H9 (cell line): ENCODE measurements at regions not wholly inside any gene's neighbourhood (a gene's known extent, or its start where the extent isn't known, plus 50 kb on each side); places are given as distances from the start of the nearest gene placed in this dataset.
A peak's percentile ranks its signal among the peaks of the same experiment; 100 is the strongest.

Source experiments
- DNase-seq: peaks from one replicate; pipeline ENCODE4 v3.0.0-alpha.2; 2017
- H2AFZ ChIP-seq: one replicate; pipeline ENCODE4 v1.6.1; 2013; ENCODE audit warnings: mild to moderate bottlenecking, low read length, control low read depth, moderate library complexity
- H2AK5ac ChIP-seq: 2 replicates; pipeline ENCODE4 v1.6.1; 2013; ENCODE audit warnings: low read length, control low read depth, mixed read lengths; ENCODE audit not compliant: insufficient read length
- H2BK120ac ChIP-seq: one replicate; pipeline ENCODE4 v1.6.1; 2013; ENCODE audit warnings: low read depth, mild to moderate bottlenecking, low read length, control low read depth, inconsistent platforms; ENCODE audit not compliant: poor library complexity, severe bottlenecking
- H2BK12ac ChIP-seq: 2 replicates; pipeline ENCODE4 v1.6.1; 2013; ENCODE audit warnings: low read length, control low read depth, mixed read lengths, low read depth; ENCODE audit not compliant: insufficient read length
- H2BK15ac ChIP-seq: 2 replicates; pipeline ENCODE4 v1.6.1; 2013; ENCODE audit warnings: low read depth, low read length, control low read depth
- H2BK20ac ChIP-seq: one replicate; pipeline ENCODE4 v1.6.1; 2013; ENCODE audit warnings: low read depth, mild to moderate bottlenecking, low read length, control low read depth, inconsistent platforms; ENCODE audit not compliant: poor library complexity, severe bottlenecking
- H2BK5ac ChIP-seq: 2 replicates; pipeline ENCODE4 v1.6.1; 2013; ENCODE audit warnings: low read length, control low read depth, mixed read lengths; ENCODE audit not compliant: insufficient read length
- H3K14ac ChIP-seq: 2 replicates; pipeline ENCODE4 v1.6.1; 2013; ENCODE audit warnings: low read length, control low read depth; ENCODE audit not compliant: insufficient read depth
- H3K18ac ChIP-seq: 2 replicates; pipeline ENCODE4 v1.6.1; 2013; ENCODE audit warnings: low read depth, mild to moderate bottlenecking, mixed read lengths, low read length, control low read depth; ENCODE audit not compliant: insufficient read length
- H3K23ac ChIP-seq: 2 replicates; pipeline ENCODE4 v1.6.1; 2013; ENCODE audit warnings: low read length, control low read depth, mixed read lengths, low read depth; ENCODE audit not compliant: insufficient read length
- H3K23me2 ChIP-seq: 2 replicates; pipeline ENCODE4 v1.6.1; 2013; ENCODE audit warnings: low read depth, mild to moderate bottlenecking, mixed read lengths, low read length, control low read depth; ENCODE audit not compliant: insufficient read length, poor library complexity, severe bottlenecking
- H3K27ac ChIP-seq: 2 replicates; pipeline ENCODE4 v1.5.1; 2013; ENCODE audit warnings: low read length, control low read depth, mixed read lengths, low read depth; ENCODE audit not compliant: insufficient read length
- H3K27me3 ChIP-seq: 2 replicates; pipeline ENCODE4 v1.6.1; 2013; ENCODE audit warnings: low read length, control low read depth, inconsistent platforms; ENCODE audit not compliant: insufficient read depth
- H3K4ac ChIP-seq: 2 replicates; pipeline ENCODE4 v1.6.1; 2013; ENCODE audit warnings: low read depth, mild to moderate bottlenecking, control low read depth, inconsistent platforms, low read length, moderate library complexity
- H3K4me1 ChIP-seq: 2 replicates; pipeline ENCODE4 v1.6.1; 2013; ENCODE audit warnings: low read length, control low read depth, inconsistent platforms; ENCODE audit not compliant: insufficient read depth
- H3K4me2 ChIP-seq: 2 replicates; pipeline ENCODE4 v1.6.1; 2013; ENCODE audit warnings: low read length, control low read depth, mixed read lengths; ENCODE audit not compliant: insufficient read length, insufficient read depth
- H3K56ac ChIP-seq: 2 replicates; pipeline ENCODE4 v1.6.1; 2013; ENCODE audit warnings: low read depth, mild to moderate bottlenecking, mixed read lengths, low read length, control low read depth; ENCODE audit not compliant: insufficient read length
- H3K79me1 ChIP-seq: 2 replicates; pipeline ENCODE4 v1.6.1; 2013; ENCODE audit warnings: low read depth, mild to moderate bottlenecking, moderate library complexity, low read length, control low read depth, inconsistent platforms; ENCODE audit not compliant: insufficient read depth, poor library complexity, severe bottlenecking
- H3K79me2 ChIP-seq: 2 replicates; pipeline ENCODE4 v1.6.1; 2013; ENCODE audit warnings: low read length, control low read depth, inconsistent platforms; ENCODE audit not compliant: insufficient read depth
- H3K9ac ChIP-seq: 2 replicates; pipeline ENCODE4 v1.6.1; 2013; ENCODE audit warnings: low read length, control low read depth, mixed read lengths; ENCODE audit not compliant: insufficient read length; ENCODE audit errors: extremely low read depth
- H3K9me3 ChIP-seq: one replicate; pipeline ENCODE4 v1.6.1; 2013; ENCODE audit warnings: low read depth, low read length, inconsistent platforms; ENCODE audit not compliant: control insufficient read depth
- H3T11ph ChIP-seq: one replicate; pipeline ENCODE4 v1.6.1; 2013; ENCODE audit warnings: mild to moderate bottlenecking, low read length, control low read depth, inconsistent platforms
- H4K20me1 ChIP-seq: one replicate; pipeline ENCODE4 v1.6.1; 2013; ENCODE audit not compliant: control insufficient read depth, insufficient read length, insufficient read depth
- H4K5ac ChIP-seq: 2 replicates; pipeline ENCODE4 v1.6.1; 2013; ENCODE audit warnings: low read depth, mild to moderate bottlenecking, mixed read lengths, low read length, control low read depth; ENCODE audit not compliant: insufficient read length
- H4K8ac ChIP-seq: replicated peaks from 2 replicates; pipeline ENCODE4 v1.6.1; 2013; ENCODE audit warnings: low read length, control low read depth, mixed read lengths, low read depth; ENCODE audit not compliant: insufficient read length
- H4K91ac ChIP-seq: 2 replicates; pipeline ENCODE4 v1.6.1; 2013; ENCODE audit warnings: low read depth, mild to moderate bottlenecking, moderate library complexity, mixed read lengths, low read length, control low read depth; ENCODE audit not compliant: insufficient read length
- H3K27ac Mint-ChIP-seq, 3 experiments: 2 replicates in 2 of 3; 3 replicates in 1 of 3; pipeline ENCODE4 v1.8.0; 2020 to 2021; ENCODE audit warnings: mixed read lengths in 3 of 3, mild to moderate bottlenecking in 1 of 3, moderate library complexity in 1 of 3
- H3K27me3 Mint-ChIP-seq: 2 replicates; pipeline ENCODE4 v1.8.0; 2021; ENCODE audit warnings: low read depth, mild to moderate bottlenecking, moderate library complexity, mixed read lengths
- H3K36me3 Mint-ChIP-seq, 3 experiments: 2 replicates in 2 of 3; 3 replicates in 1 of 3; pipeline ENCODE4 v1.8.0; 2020 to 2021; ENCODE audit warnings: low read depth in 3 of 3, mixed read lengths in 3 of 3; ENCODE audit not compliant: insufficient read depth in 1 of 3
- H3K4me1 Mint-ChIP-seq, 2 experiments: 2 replicates each; pipeline ENCODE4 v1.8.0; 2020; ENCODE audit warnings: mixed read lengths in 2 of 2
- H3K4me3 Mint-ChIP-seq, 2 experiments: 2 replicates in 1 of 2; 3 replicates in 1 of 2; pipeline ENCODE4 v1.8.0; 2020 to 2021; ENCODE audit warnings: mild to moderate bottlenecking in 2 of 2, mixed read lengths in 2 of 2, moderate library complexity in 1 of 2
- H3K9me3 Mint-ChIP-seq, 2 experiments: 2 replicates in 1 of 2; 3 replicates in 1 of 2; pipeline ENCODE4 v1.8.0; 2020; ENCODE audit warnings: mild to moderate bottlenecking in 2 of 2, mixed read lengths in 2 of 2, moderate library complexity in 1 of 2
- CTCF ChIP-seq: fragments of 200-600 bp; sonication (generic); conservative IDR thresholded peaks from 3 replicates; pipeline ENCODE4 v1.8.0; 2021; ENCODE audit warnings: antibody characterized with exemption, mild to moderate bottlenecking
- WGBS: extraction: QIAGEN DNeasy Blood & Tissue Kit; methylation state at CpG from one replicate; pipeline ENCODE4 v1.1.7; 2013; ENCODE audit warnings: missing lambda C conversion rate, low lambda C conversion rate, mixed read lengths; ENCODE audit not compliant: insufficient read length; ENCODE audit errors: extremely low coverage; 5-methylcytosine and 5-hydroxymethylcytosine counted together

GRCh38 chr11:25958045-25958444 is 373.9 kb upstream of the ANO3 start:
- Histone ChIP-seq H3K4me2 (no peak overlapping the region), H3K4ac (no peak overlapping the region), H3K4me1 (no peaks in the 10 kb centered on the region), H2BK120ac (no peak overlapping the region), H3K27ac (no peak overlapping the region), H4K91ac (no peak overlapping the region), H3K18ac (no peak overlapping the region), H3K9me3 (no peaks in the 10 kb centered on the region), H3K23me2 (no peaks in the 10 kb centered on the region), H2BK15ac (no peak overlapping the region), H4K5ac (no peak overlapping the region), H2BK5ac (no peak overlapping the region), H3T11ph (no peak overlapping the region), H3K79me2 (no peaks in the 10 kb centered on the region), H3K9ac (no peak overlapping the region), H2AK5ac (no peak overlapping the region), H3K14ac (no peak overlapping the region), H3K23ac (no peak overlapping the region), H3K79me1 (no peaks in the 10 kb centered on the region), H2BK12ac (no peak overlapping the region), H2BK20ac (no peak overlapping the region), H3K27me3 (no peaks in the 10 kb centered on the region), H2AFZ (no peak overlapping the region), H4K20me1 (no peaks in the 10 kb centered on the region), H3K56ac (no peak overlapping the region), H4K8ac (no peak overlapping the region)
- no peak for TF ChIP-seq CTCF
- Mint-ChIP-seq H3K4me1 (peaks cover 3 to 6% of the 10 kb centered on the region in 2 experiments; a peak in 1 of 4 replicates), H3K27me3 (no peaks in the 10 kb centered on the region), H3K4me3 (no peak overlapping the region), H3K9me3 (no peaks in the 10 kb centered on the region), H3K36me3 (no peaks in the 10 kb centered on the region), H3K27ac (peak overlapping the region in 1 of 3 experiments; percentile 29; a peak in 1 of 7 replicates)
- no peak for DNase-seq
- no CpG with 5 or more reads among the region's 4 CpGs for WGBS
